GM20000 (cell line): ENCODE measurements at regions not wholly inside any gene's neighbourhood (a gene's known extent, or its start where the extent isn't known, plus 50 kb on each side); places are given as distances from the start of the nearest gene placed in this dataset.

Experiments used
- DNase-seq: peaks from one replicate; pipeline ENCODE4 v3.0.0; 2012; ENCODE audit warnings: low spot score
- CTCF ChIP-seq: IDR thresholded peaks from 2 replicates; pipeline ENCODE4 v1.5.1; 2012; ENCODE audit warnings: mild to moderate bottlenecking, control low read depth; ENCODE audit errors: extremely low read depth, missing control alignments

- TF ChIP-seq CTCF = no peak
- DNase-seq = no peak
Measured at GRCh38 chr13:108005231-108005630, 210.1 kb downstream of the LIG4 start.

- TF ChIP-seq CTCF = no peak
- no peak for DNase-seq
Measured at GRCh38 chr13:108003626-108004025, 211.7 kb downstream of the LIG4 start.

GRCh38 chr13:108000998-108001397 lies 214.3 kb downstream of the LIG4 start:
- no peak for TF ChIP-seq CTCF
- no peak for DNase-seq

- no peak for DNase-seq
- TF ChIP-seq CTCF = no peak
Measured at GRCh38 chr13:107999751-108000150, 215.6 kb downstream of the LIG4 start.

- TF ChIP-seq CTCF = no peak
- no peak for DNase-seq
Measured at GRCh38 chr13:107994137-107994536, 221.2 kb downstream of the LIG4 start.

GRCh38 chr13:107993239-107993949 lies 221.9 kb downstream of the LIG4 start:
- no peak for TF ChIP-seq CTCF
- no peak for DNase-seq

- DNase-seq = no peak
Measured at GRCh38 chr13:107992542-107992941, 222.8 kb downstream of the LIG4 start.

More at GRCh38 chr13:107992542-107992941, 222.8 kb downstream of the LIG4 start:
- TF ChIP-seq CTCF = no peak
